ENCODE measurements at regions not wholly inside any gene's neighbourhood (a gene's known extent, or its start where the extent isn't known, plus 50 kb on each side); places are given as distances from the start of the nearest gene placed in this dataset.

DNA sequence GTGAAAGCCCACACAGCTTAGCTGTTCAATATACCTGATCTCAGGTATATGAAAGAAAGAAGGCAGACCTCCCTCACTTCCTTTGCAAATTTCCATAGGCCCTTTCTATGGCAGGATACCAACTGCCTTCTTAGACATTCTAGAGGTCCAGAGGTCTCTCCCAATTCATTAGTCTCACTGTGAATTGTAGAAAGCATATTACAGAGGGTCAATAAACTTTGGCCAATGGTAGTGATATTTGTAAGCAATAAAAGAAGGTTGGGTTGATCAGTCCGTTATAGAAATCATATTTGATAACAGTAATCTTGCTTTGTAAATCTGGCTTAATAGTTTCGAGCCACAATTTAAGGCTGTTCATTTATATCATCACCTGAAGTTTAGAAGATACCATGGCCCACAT is 50.7 kb upstream of the ATP8B1 start:
- H3K36me3 ChIP-seq = no peaks in the 10 kb centered on the region
- no peak for DNase-seq (ENCODE audit: low read depth in 1 of 2, low spot score in 1 of 2)
- no peak overlapping the region for H3K4me3 ChIP-seq
- H3K27me3 ChIP-seq = no peaks in the 10 kb centered on the region
- no peak for TF ChIP-seq CTCF (IDR thresholded peaks at IDR 0.05; ENCODE audit: low read depth, low read length)
- no peaks in the 10 kb centered on the region for H3K9me3 ChIP-seq (ENCODE audit: low read depth)
- no peaks in the 10 kb centered on the region for H3K4me1 ChIP-seq (ENCODE audit: low read depth)
- no peak overlapping the region for H3K27ac ChIP-seq

GRCh38 chr18:57853133-57853532 is 50.0 kb upstream of the ATP8B1 start:
- Histone ChIP-seq H3K9me3 (ENCODE audit: low read depth) (no peaks in the 10 kb centered on the region), H3K4me3 (no peak overlapping the region), H3K4me1 (ENCODE audit: low read depth) (no peaks in the 10 kb centered on the region), H3K27me3 (no peaks in the 10 kb centered on the region), H3K27ac (no peak overlapping the region), H3K36me3 (no peaks in the 10 kb centered on the region)
- no peak for DNase-seq (ENCODE audit: low read depth in 1 of 2, low spot score in 1 of 2)
- no peak for TF ChIP-seq CTCF (IDR thresholded peaks at IDR 0.05; ENCODE audit: low read depth, low read length)
